GM12878 (cell line): ENCODE measurements at regions not wholly inside any gene's neighbourhood (a gene's known extent, or its start where the extent isn't known, plus 50 kb on each side); places are given as distances from the start of the nearest gene placed in this dataset.

ENCODE experiments used
- ATAC-seq: fragments of 200-7000 bp; cut with Tn5 transposase; 3 replicates; pipeline ENCODE4 v1.9.1; 2020; ENCODE audit warnings: mild to moderate bottlenecking, moderate library complexity
- BruUV-seq: library from RNA; stranded (reverse); fragments of 400-500 nt; replicated peaks from 2 replicates; lab custom pipeline; 2021; lab: Mats Ljungman, UMichigan
- CTCF ChIA-PET: fragments of 300-600 bp; sonication (Branson Sonifier 250); formaldehyde crosslinking; extraction: SDS; loops from one replicate; lab custom pipeline; 2021; ENCODE audit warnings: inconsistent platforms; lab: Yijun Ruan, JAX
- POLR2A ChIA-PET: fragments of 350-600 bp; formaldehyde crosslinking; extraction: SDS; loops from one replicate; lab custom pipeline; 2021; ENCODE audit warnings: inconsistent platforms; lab: Charles Lee
- RAD21 ChIA-PET: fragments of 300-600 bp; sonication (Branson Sonifier 250); formaldehyde crosslinking; loops from one replicate; lab custom pipeline; 2023; ENCODE audit warnings: antibody characterized with exemption; ENCODE audit not compliant: unreplicated experiment; lab: Charles Lee
- SMC1A ChIA-PET: fragments of 300-600 bp; sonication (Branson Sonifier 250); formaldehyde crosslinking; loops from one replicate; lab custom pipeline; 2023; ENCODE audit not compliant: unreplicated experiment, uncharacterized antibody; lab: Charles Lee
- DNase-seq: peaks from one replicate; pipeline ENCODE4 v3.0.0-alpha.2; 2011; ENCODE audit warnings: low read depth, low spot score
- FAIRE-seq: peaks from 3 replicates; lab custom pipeline; 2011; peaks lifted over from hg19 to GRCh38; lab: Jason Lieb, UNC
- H2AFZ ChIP-seq: 2 replicates; pipeline ENCODE4 v1.6.0; 2011; ENCODE audit warnings: low read depth, low read length, control low read depth; ENCODE audit not compliant: control insufficient read depth
- H3K27ac ChIP-seq: 2 replicates; pipeline ENCODE4 v1.5.1; 2011; ENCODE audit warnings: control low read depth; ENCODE audit not compliant: control insufficient read depth, insufficient read depth
- H3K27me3 ChIP-seq, 2 experiments: replicated peaks in 1 of 2; 2 replicates each; pipeline versions ENCODE4 v1.6.0 to v1.6.1; 2011; ENCODE audit warnings: low read length in 1 of 2; ENCODE audit not compliant: control insufficient read depth in 2 of 2, insufficient read depth in 2 of 2
- H3K36me3 ChIP-seq, 2 experiments: 2 replicates each; pipeline ENCODE4 v1.5.1; 2011; ENCODE audit warnings: low read length in 1 of 2; ENCODE audit not compliant: control insufficient read depth in 2 of 2, insufficient read depth in 2 of 2
- H3K4me1 ChIP-seq: 2 replicates; pipeline ENCODE4 v1.6.1; 2011; ENCODE audit warnings: mild to moderate bottlenecking, low read length, moderate library complexity, mixed read lengths; ENCODE audit not compliant: control insufficient read depth, insufficient read depth
- H3K4me2 ChIP-seq: 2 replicates; pipeline ENCODE4 v1.6.0; 2011; ENCODE audit warnings: control low read depth; ENCODE audit not compliant: control insufficient read depth, insufficient read depth
- H3K4me3 ChIP-seq: fragments of 200-600 bp; sonication (generic); 2 replicates; pipeline ENCODE4 v1.5.1; 2016
- H3K79me2 ChIP-seq: 2 replicates; pipeline ENCODE4 v1.6.0; 2011; ENCODE audit warnings: low read length; ENCODE audit not compliant: control insufficient read depth, insufficient read depth
- H3K9ac ChIP-seq: 2 replicates; pipeline ENCODE4 v1.8.0; 2011; ENCODE audit warnings: low read length, control low read depth, mixed read lengths; ENCODE audit not compliant: control insufficient read depth, insufficient read depth
- H3K9me3 ChIP-seq: replicated peaks from 3 replicates; pipeline ENCODE4 v1.5.1; 2011; ENCODE audit warnings: mild to moderate bottlenecking, low read length; ENCODE audit not compliant: control insufficient read depth, insufficient read depth
- H4K20me1 ChIP-seq: 2 replicates; pipeline ENCODE4 v1.6.0; 2011; ENCODE audit not compliant: control insufficient read depth, insufficient read depth
- DPF2 ChIP-seq: fragments of 450-650 bp; IDR thresholded peaks from 2 replicates; pipeline ENCODE4 v1.6.1; 2017; ENCODE audit warnings: mild to moderate bottlenecking
- EGR1 ChIP-seq, 2 experiments: IDR thresholded peaks; 1 replicate in 1 of 2; 2 replicates in 1 of 2; pipeline ENCODE4 v1.6.1; 2011 to 2012; ENCODE audit warnings: low read depth in 2 of 2, low read length in 2 of 2, borderline replicate concordance in 1 of 2, mild to moderate bottlenecking in 1 of 2, moderate library complexity in 1 of 2
- EP300 ChIP-seq, 2 experiments: fragments of 150-350 bp in 1 of 2; IDR thresholded peaks; 2 replicates each; pipeline ENCODE4 v1.6.1; 2011 to 2012; ENCODE audit warnings: low read depth in 2 of 2, low read length in 2 of 2, borderline replicate concordance in 1 of 2, improper control_type of control experiment in 1 of 2, inconsistent platforms in 1 of 2; ENCODE audit not compliant: control insufficient read depth in 1 of 2
- GABPA ChIP-seq: IDR thresholded peaks from 2 replicates; pipeline ENCODE4 v1.6.1; 2014; ENCODE audit warnings: antibody characterized with exemption, low read depth, mild to moderate bottlenecking, inconsistent platforms
- HDGF ChIP-seq: fragments of 450-650 bp; IDR thresholded peaks from 2 replicates; pipeline ENCODE4 v1.6.1; 2016; ENCODE audit warnings: antibody characterized with exemption
- NFYA ChIP-seq: IDR thresholded peaks from 2 replicates; pipeline ENCODE4 v1.6.1; 2011; ENCODE audit warnings: low read depth, mild to moderate bottlenecking, low read length, improper control_type of control experiment, borderline replicate concordance
- POLR2AphosphoS5 ChIP-seq: IDR thresholded peaks from 2 replicates; pipeline ENCODE4 v1.6.1; 2011; ENCODE audit warnings: mild to moderate bottlenecking, low read length, inconsistent platforms
- RUNX3 ChIP-seq: IDR thresholded peaks from 2 replicates; pipeline ENCODE4 v1.6.1; 2012; ENCODE audit warnings: low read length, inconsistent platforms
- SP1 ChIP-seq: IDR thresholded peaks from one replicate; pipeline ENCODE4 v1.6.1; 2011; ENCODE audit warnings: low read depth, low read length
- TBL1XR1 ChIP-seq: IDR thresholded peaks from 2 replicates; pipeline ENCODE4 v1.6.1; 2012; ENCODE audit warnings: low read depth, low read length, improper control_type of control experiment
- WRNIP1 ChIP-seq: IDR thresholded peaks from 2 replicates; pipeline ENCODE4 v1.6.1; 2011; ENCODE audit warnings: low read depth, low read length, improper control_type of control experiment, borderline replicate concordance
- WGBS: methylation state at CpG from one replicate; pipeline ENCODE4 v1.1.6; 2016; ENCODE audit warnings: low lambda C conversion rate; ENCODE audit not compliant: insufficient replicate concordance, insufficient coverage; ENCODE audit errors: missing lambda C conversion rate; 5-methylcytosine and 5-hydroxymethylcytosine counted together
- in situ Hi-C: fragments of 300-500 bp; cut with MboI; formaldehyde crosslinking; loops from 9 replicates; pipeline ENCODE4 v1.14.3; 2018; ENCODE audit warnings: mixed read lengths
- intact Hi-C: fragments of 100-400 bp; cut with micrococcal nuclease; formaldehyde crosslinking; loops from one replicate; pipeline ENCODE4 v1.14.2; 2022; ENCODE audit not compliant: unreplicated experiment
- TF ChIP-seq, protein P1 (sequence below): IDR thresholded peaks from 2 replicates; pipeline ENCODE4 v1.6.1; 2011; ENCODE audit warnings: borderline replicate concordance, low read depth, mild to moderate bottlenecking, moderate library complexity, mixed read lengths, low read length; ENCODE audit not compliant: insufficient read depth; ENCODE audit errors: extremely low read length
- TF ChIP-seq, protein P2 (sequence below): fragments of 450-650 bp; IDR thresholded peaks from 2 replicates; pipeline ENCODE4 v1.6.1; 2017; ENCODE audit warnings: borderline replicate concordance
- TF ChIP-seq, protein P3 (sequence below): fragments of 450-650 bp; formaldehyde crosslinking; IDR thresholded peaks from 2 replicates; pipeline ENCODE4 v1.4.0; 2020; ENCODE audit warnings: mild to moderate bottlenecking, moderate library complexity
- TF ChIP-seq, protein P4 (sequence below): fragments of 450-650 bp; conservative IDR thresholded peaks from 2 replicates; pipeline ENCODE4 v1.6.1; 2017; ENCODE audit warnings: mild to moderate bottlenecking, moderate library complexity
- TF ChIP-seq, protein P5 (sequence below): fragments of 450-650 bp; IDR thresholded peaks from 2 replicates; pipeline ENCODE4 v1.6.1; 2016; ENCODE audit warnings: mild to moderate bottlenecking

DNA sequence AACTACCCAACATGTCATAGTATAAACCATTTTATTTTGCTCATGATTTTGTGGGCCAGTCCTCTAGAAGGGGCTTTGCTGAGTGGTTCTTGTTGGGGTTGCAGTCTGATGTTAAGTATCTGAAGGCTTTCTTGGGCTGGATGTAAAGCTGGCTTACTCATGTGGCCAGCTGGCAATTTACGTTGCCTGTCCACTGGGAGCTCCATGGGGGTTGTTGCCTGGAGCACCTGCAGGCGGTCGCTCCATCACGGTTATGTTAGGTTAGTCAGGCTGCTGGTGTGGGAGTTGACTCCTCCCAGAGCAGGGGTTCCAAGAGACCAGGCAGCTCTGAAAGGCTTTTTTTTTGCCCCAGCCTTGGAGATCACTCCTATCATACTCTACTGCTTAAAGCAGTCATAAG is 98.1 kb downstream of the NR1D2 start:
- ATAC-seq (no peak), DNase-seq (no peak), FAIRE-seq (no peak)
- no peak overlapping the region for H3K9ac ChIP-seq
- H3K4me2 ChIP-seq, result no peak overlapping the region
- intact Hi-C loops (no loop called here), in situ Hi-C loops (no loop called here)
- WGBS, result 68% methylated on average over 4 of the region's 4 CpGs
- H3K27me3 ChIP-seq, result no peaks in the 10 kb centered on the region
- H3K9me3 ChIP-seq, result no peaks in the 10 kb centered on the region
- no peaks in the 10 kb centered on the region for H3K79me2 ChIP-seq
- H3K36me3 ChIP-seq, result no peaks in the 10 kb centered on the region
- H2AFZ ChIP-seq, result no peak overlapping the region
- H3K27ac ChIP-seq, result no peak overlapping the region
- H3K4me3 ChIP-seq, result no peak overlapping the region
- no peaks in the 10 kb centered on the region for H4K20me1 ChIP-seq
- ChIA-PET CTCF (interaction anchor here (0.9 to 1.0 kb wide), 2 partner anchors 44 to 154 kb away, joined by 3 to 4 read pairs; no protein-coding TSS in a partner anchor), RAD21 (no interaction called here), SMC1A (interaction anchor here (0.9 kb wide), 1 partner anchor 221 kb away, joined by 3 read pairs; no protein-coding TSS in a partner anchor), POLR2A (no interaction called here)
- BruUV-seq, result no TSS peak
- no peaks in the 10 kb centered on the region for H3K4me1 ChIP-seq
- TF ChIP-seq, protein P1, sequence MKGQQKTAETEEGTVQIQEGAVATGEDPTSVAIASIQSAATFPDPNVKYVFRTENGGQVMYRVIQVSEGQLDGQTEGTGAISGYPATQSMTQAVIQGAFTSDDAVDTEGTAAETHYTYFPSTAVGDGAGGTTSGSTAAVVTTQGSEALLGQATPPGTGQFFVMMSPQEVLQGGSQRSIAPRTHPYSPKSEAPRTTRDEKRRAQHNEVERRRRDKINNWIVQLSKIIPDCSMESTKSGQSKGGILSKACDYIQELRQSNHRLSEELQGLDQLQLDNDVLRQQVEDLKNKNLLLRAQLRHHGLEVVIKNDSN, result no peak
- no peak for TF ChIP-seq RUNX3
- no peak for TF ChIP-seq GABPA
- TF ChIP-seq TBL1XR1, result no peak
- TF ChIP-seq SP1, result no peak
- no peak for TF ChIP-seq DPF2
- TF ChIP-seq, protein P2, sequence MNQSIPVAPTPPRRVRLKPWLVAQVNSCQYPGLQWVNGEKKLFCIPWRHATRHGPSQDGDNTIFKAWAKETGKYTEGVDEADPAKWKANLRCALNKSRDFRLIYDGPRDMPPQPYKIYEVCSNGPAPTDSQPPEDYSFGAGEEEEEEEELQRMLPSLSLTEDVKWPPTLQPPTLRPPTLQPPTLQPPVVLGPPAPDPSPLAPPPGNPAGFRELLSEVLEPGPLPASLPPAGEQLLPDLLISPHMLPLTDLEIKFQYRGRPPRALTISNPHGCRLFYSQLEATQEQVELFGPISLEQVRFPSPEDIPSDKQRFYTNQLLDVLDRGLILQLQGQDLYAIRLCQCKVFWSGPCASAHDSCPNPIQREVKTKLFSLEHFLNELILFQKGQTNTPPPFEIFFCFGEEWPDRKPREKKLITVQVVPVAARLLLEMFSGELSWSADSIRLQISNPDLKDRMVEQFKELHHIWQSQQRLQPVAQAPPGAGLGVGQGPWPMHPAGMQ, result no peak
- TF ChIP-seq, protein P3, sequence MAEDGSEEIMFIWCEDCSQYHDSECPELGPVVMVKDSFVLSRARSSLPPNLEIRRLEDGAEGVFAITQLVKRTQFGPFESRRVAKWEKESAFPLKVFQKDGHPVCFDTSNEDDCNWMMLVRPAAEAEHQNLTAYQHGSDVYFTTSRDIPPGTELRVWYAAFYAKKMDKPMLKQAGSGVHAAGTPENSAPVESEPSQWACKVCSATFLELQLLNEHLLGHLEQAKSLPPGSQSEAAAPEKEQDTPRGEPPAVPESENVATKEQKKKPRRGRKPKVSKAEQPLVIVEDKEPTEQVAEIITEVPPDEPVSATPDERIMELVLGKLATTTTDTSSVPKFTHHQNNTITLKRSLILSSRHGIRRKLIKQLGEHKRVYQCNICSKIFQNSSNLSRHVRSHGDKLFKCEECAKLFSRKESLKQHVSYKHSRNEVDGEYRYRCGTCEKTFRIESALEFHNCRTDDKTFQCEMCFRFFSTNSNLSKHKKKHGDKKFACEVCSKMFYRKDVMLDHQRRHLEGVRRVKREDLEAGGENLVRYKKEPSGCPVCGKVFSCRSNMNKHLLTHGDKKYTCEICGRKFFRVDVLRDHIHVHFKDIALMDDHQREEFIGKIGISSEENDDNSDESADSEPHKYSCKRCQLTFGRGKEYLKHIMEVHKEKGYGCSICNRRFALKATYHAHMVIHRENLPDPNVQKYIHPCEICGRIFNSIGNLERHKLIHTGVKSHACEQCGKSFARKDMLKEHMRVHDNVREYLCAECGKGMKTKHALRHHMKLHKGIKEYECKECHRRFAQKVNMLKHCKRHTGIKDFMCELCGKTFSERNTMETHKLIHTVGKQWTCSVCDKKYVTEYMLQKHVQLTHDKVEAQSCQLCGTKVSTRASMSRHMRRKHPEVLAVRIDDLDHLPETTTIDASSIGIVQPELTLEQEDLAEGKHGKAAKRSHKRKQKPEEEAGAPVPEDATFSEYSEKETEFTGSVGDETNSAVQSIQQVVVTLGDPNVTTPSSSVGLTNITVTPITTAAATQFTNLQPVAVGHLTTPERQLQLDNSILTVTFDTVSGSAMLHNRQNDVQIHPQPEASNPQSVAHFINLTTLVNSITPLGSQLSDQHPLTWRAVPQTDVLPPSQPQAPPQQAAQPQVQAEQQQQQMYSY, result no peak
- TF ChIP-seq, protein P4, sequence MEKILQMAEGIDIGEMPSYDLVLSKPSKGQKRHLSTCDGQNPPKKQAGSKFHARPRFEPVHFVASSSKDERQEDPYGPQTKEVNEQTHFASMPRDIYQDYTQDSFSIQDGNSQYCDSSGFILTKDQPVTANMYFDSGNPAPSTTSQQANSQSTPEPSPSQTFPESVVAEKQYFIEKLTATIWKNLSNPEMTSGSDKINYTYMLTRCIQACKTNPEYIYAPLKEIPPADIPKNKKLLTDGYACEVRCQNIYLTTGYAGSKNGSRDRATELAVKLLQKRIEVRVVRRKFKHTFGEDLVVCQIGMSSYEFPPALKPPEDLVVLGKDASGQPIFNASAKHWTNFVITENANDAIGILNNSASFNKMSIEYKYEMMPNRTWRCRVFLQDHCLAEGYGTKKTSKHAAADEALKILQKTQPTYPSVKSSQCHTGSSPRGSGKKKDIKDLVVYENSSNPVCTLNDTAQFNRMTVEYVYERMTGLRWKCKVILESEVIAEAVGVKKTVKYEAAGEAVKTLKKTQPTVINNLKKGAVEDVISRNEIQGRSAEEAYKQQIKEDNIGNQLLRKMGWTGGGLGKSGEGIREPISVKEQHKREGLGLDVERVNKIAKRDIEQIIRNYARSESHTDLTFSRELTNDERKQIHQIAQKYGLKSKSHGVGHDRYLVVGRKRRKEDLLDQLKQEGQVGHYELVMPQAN, result no peak
- TF ChIP-seq EGR1 (IDR thresholded peaks at IDR 0.05; ENCODE audit: borderline replicate concordance in 1 of 2, low read depth in 2 of 2, low read length in 2 of 2), result no peak
- TF ChIP-seq HDGF, result no peak
- TF ChIP-seq, protein P5, sequence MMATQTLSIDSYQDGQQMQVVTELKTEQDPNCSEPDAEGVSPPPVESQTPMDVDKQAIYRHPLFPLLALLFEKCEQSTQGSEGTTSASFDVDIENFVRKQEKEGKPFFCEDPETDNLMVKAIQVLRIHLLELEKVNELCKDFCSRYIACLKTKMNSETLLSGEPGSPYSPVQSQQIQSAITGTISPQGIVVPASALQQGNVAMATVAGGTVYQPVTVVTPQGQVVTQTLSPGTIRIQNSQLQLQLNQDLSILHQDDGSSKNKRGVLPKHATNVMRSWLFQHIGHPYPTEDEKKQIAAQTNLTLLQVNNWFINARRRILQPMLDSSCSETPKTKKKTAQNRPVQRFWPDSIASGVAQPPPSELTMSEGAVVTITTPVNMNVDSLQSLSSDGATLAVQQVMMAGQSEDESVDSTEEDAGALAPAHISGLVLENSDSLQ, result no peak
- no peak for TF ChIP-seq EP300 (IDR thresholded peaks at IDR 0.05; ENCODE audit: borderline replicate concordance in 1 of 2, control insufficient read depth in 1 of 2, low read depth in 2 of 2, low read length in 2 of 2)
- TF ChIP-seq NFYA, result no peak
- no peak for TF ChIP-seq WRNIP1
- no peak for TF ChIP-seq POLR2AphosphoS5
